IMR-90 (cell line): ENCODE measurements at regions not wholly inside any gene's neighbourhood (a gene's known extent, or its start where the extent isn't known, plus 50 kb on each side); places are given as distances from the start of the nearest gene placed in this dataset.

Experiments used
- ATAC-seq: fragments of 200-7000 bp; cut with Tn5 transposase; 2 replicates; pipeline ENCODE4 v1.9.1; 2020; ENCODE audit warnings: low read depth, mild to moderate bottlenecking, moderate library complexity
- BruUV-seq: library from RNA; stranded (reverse); fragments of 400-500 nt; replicated peaks from 2 replicates; lab custom pipeline; 2021; lab: Mats Ljungman, UMichigan
- CTCF ChIA-PET: fragments of 300-600 bp; formaldehyde crosslinking; extraction: SDS; loops from one replicate; lab custom pipeline; 2021; ENCODE audit warnings: antibody characterized with exemption; lab: Yijun Ruan, JAX
- POLR2A ChIA-PET: fragments of 300-600 bp; sonication (Branson Sonifier 250); formaldehyde crosslinking; loops from one replicate; lab custom pipeline; 2022; ENCODE audit warnings: antibody characterized with exemption; ENCODE audit not compliant: unreplicated experiment; lab: Charles Lee
- DNase-seq: peaks from one replicate; pipeline ENCODE4 v3.0.0; 2013
- H2AFZ ChIP-seq: replicated peaks from 2 replicates; pipeline ENCODE3; 2013; ENCODE audit warnings: low read length, mild to moderate bottlenecking; ENCODE audit not compliant: poor library complexity
- H2AK5ac ChIP-seq: 2 replicates; pipeline ENCODE4 v1.6.1; 2013; ENCODE audit warnings: low read depth, low read length, inconsistent platforms
- H2AK9ac ChIP-seq: replicated peaks from 2 replicates; pipeline ENCODE3; 2013; ENCODE audit warnings: mild to moderate bottlenecking, low read depth, low read length, moderate library complexity; ENCODE audit not compliant: poor library complexity
- H2BK120ac ChIP-seq: 2 replicates; pipeline ENCODE4 v1.6.1; 2013; ENCODE audit warnings: low read depth, low read length, inconsistent platforms
- H2BK15ac ChIP-seq: 3 replicates; pipeline ENCODE4 v1.6.1; 2013; ENCODE audit warnings: low read depth, low read length, inconsistent platforms
- H2BK20ac ChIP-seq: 2 replicates; pipeline ENCODE4 v1.6.1; 2013; ENCODE audit warnings: low read depth, mild to moderate bottlenecking, inconsistent platforms, low read length, moderate library complexity
- H2BK5ac ChIP-seq: 2 replicates; pipeline ENCODE4 v1.6.1; 2013; ENCODE audit warnings: mild to moderate bottlenecking, low read depth, low read length, inconsistent platforms; ENCODE audit not compliant: poor library complexity, severe bottlenecking
- H3K14ac ChIP-seq: replicated peaks from 2 replicates; pipeline ENCODE4 v1.6.1; 2013; ENCODE audit warnings: low read depth, low read length, inconsistent platforms
- H3K18ac ChIP-seq: 2 replicates; pipeline ENCODE4 v1.6.1; 2013; ENCODE audit warnings: low read depth, low read length, control low read depth
- H3K23ac ChIP-seq: 2 replicates; pipeline ENCODE4 v1.6.1; 2013; ENCODE audit warnings: low read depth, low read length, inconsistent platforms
- H3K27ac ChIP-seq: 2 replicates; pipeline ENCODE4 v1.5.1; 2013; ENCODE audit warnings: mild to moderate bottlenecking, control low read depth, low read length; ENCODE audit not compliant: insufficient read depth
- H3K27me3 ChIP-seq: 2 replicates; pipeline ENCODE4 v1.6.1; 2013; ENCODE audit warnings: low read length; ENCODE audit not compliant: control insufficient read depth, insufficient read depth
- H3K36me3 ChIP-seq: 2 replicates; pipeline ENCODE4 v1.6.1; 2013; ENCODE audit warnings: low read length, mixed read lengths; ENCODE audit not compliant: control insufficient read depth, insufficient read depth
- H3K4ac ChIP-seq: 2 replicates; pipeline ENCODE4 v1.6.1; 2013; ENCODE audit warnings: low read depth, low read length, inconsistent platforms
- H3K4me1 ChIP-seq: 2 replicates; pipeline ENCODE4 v1.6.1; 2013; ENCODE audit warnings: low read length, mixed read lengths; ENCODE audit not compliant: control insufficient read depth, insufficient read depth
- H3K4me2 ChIP-seq: 2 replicates; pipeline ENCODE4 v1.6.1; 2013; ENCODE audit warnings: low read depth, mild to moderate bottlenecking, control low read depth, low read length, moderate library complexity
- H3K4me3 ChIP-seq: 2 replicates; pipeline ENCODE4 v1.5.1; 2013; ENCODE audit warnings: low read depth, mild to moderate bottlenecking, control low read depth, low read length, moderate library complexity; ENCODE audit not compliant: insufficient read depth
- H3K56ac ChIP-seq: 2 replicates; pipeline ENCODE4 v1.6.1; 2013; ENCODE audit warnings: low read length, inconsistent platforms; ENCODE audit not compliant: insufficient read depth; ENCODE audit errors: extremely low read depth
- H3K79me1 ChIP-seq, 2 experiments: 2 replicates each; pipeline ENCODE4 v1.6.1; 2013; ENCODE audit warnings: low read length in 2 of 2, inconsistent platforms in 1 of 2, low read depth in 1 of 2
- H3K9ac ChIP-seq: 2 replicates; pipeline ENCODE4 v1.6.1; 2013; ENCODE audit warnings: low read depth, low read length, control low read depth
- H3K9me1 ChIP-seq: 2 replicates; pipeline ENCODE4 v1.6.1; 2013; ENCODE audit warnings: low read length, inconsistent platforms; ENCODE audit not compliant: insufficient read depth
- H3K9me3 ChIP-seq: 2 replicates; pipeline ENCODE4 v1.6.1; 2013; ENCODE audit warnings: low read length; ENCODE audit not compliant: control insufficient read depth, insufficient read depth
- H4K20me1 ChIP-seq: 2 replicates; pipeline ENCODE4 v1.6.1; 2013; ENCODE audit warnings: low read length, inconsistent platforms; ENCODE audit not compliant: insufficient read depth
- H4K5ac ChIP-seq: 2 replicates; pipeline ENCODE4 v1.6.1; 2013; ENCODE audit warnings: mild to moderate bottlenecking, low read depth, low read length, control low read depth
- H4K8ac ChIP-seq, 2 experiments: 2 replicates each; pipeline ENCODE4 v1.6.1; 2013; ENCODE audit warnings: low read depth in 2 of 2, low read length in 2 of 2, control low read depth in 1 of 2, inconsistent platforms in 1 of 2
- H4K91ac ChIP-seq: 2 replicates; pipeline ENCODE4 v1.6.1; 2013; ENCODE audit warnings: low read depth, low read length, inconsistent platforms; ENCODE audit not compliant: insufficient read depth
- CEBPB ChIP-seq: IDR thresholded peaks from 2 replicates; pipeline ENCODE4 v1.6.1; 2012; ENCODE audit warnings: low read depth, low read length, improper control_type of control experiment
- RFX5 ChIP-seq: IDR thresholded peaks from 2 replicates; pipeline ENCODE4 v1.8.0; 2012; ENCODE audit warnings: low read depth, mild to moderate bottlenecking, low read length, moderate library complexity
- USF2 ChIP-seq: fragments of 150-350 bp; IDR thresholded peaks from 2 replicates; pipeline ENCODE4 v1.6.1; 2017; ENCODE audit warnings: mild to moderate bottlenecking, antibody characterized with exemption, low read length, low read depth
- WGBS, 2 experiments: methylation state at CpG; one replicate each; pipeline versions ENCODE4 v1.1.5 to v1.1.7; 2013; ENCODE audit warnings: missing lambda C conversion rate in 2 of 2; ENCODE audit not compliant: insufficient read length in 1 of 2; ENCODE audit errors: extremely low coverage in 2 of 2; 5-methylcytosine and 5-hydroxymethylcytosine counted together
- dilution Hi-C: fragments of 300-500 bp; cut with HindIII; formaldehyde crosslinking; loops from one replicate; pipeline ENCODE4 v1.14.3; 2018; ENCODE audit warnings: low sequenced_read_pairs; ENCODE audit not compliant: unreplicated experiment
- in situ Hi-C: fragments of 300-500 bp; cut with MboI; formaldehyde crosslinking; loops from 3 replicates; pipeline ENCODE4 v1.14.3; 2019; ENCODE audit warnings: low sequenced_read_pairs, inconsistent platforms, mixed read lengths
- intact Hi-C: fragments of 100-400 bp; cut with micrococcal nuclease; formaldehyde crosslinking; loops from 2 replicates; pipeline ENCODE4 v1.10.0; 2022

- no peak overlapping the region for H4K91ac ChIP-seq
- H3K27ac ChIP-seq = no peak overlapping the region
- CTCF ChIA-PET = no interaction called here
- H3K9ac ChIP-seq = no peak overlapping the region
- H2BK120ac ChIP-seq = no peak overlapping the region
- H3K56ac ChIP-seq = no peak overlapping the region
- H3K14ac ChIP-seq = no peak overlapping the region
- dilution Hi-C loops = no loop called here
- H2BK20ac ChIP-seq = no peak overlapping the region
- ATAC-seq = no peak
- H2AK5ac ChIP-seq = no peak overlapping the region
- no peaks in the 10 kb centered on the region for H3K9me1 ChIP-seq
- no peak overlapping the region for H2BK15ac ChIP-seq
- no peak overlapping the region for H3K4ac ChIP-seq
- no peaks in the 10 kb centered on the region for H3K4me1 ChIP-seq
- no peak overlapping the region for H2BK5ac ChIP-seq
- no peak overlapping the region for H3K18ac ChIP-seq
- H4K8ac ChIP-seq = no peak overlapping the region
- H3K27me3 ChIP-seq = no peaks in the 10 kb centered on the region
- H3K9me3 ChIP-seq = no peaks in the 10 kb centered on the region
- BruUV-seq = no TSS peak
- POLR2A ChIA-PET = no interaction called here
- no peak overlapping the region for H3K4me2 ChIP-seq
- no peak overlapping the region for H2AK9ac ChIP-seq
- no peaks in the 10 kb centered on the region for H4K20me1 ChIP-seq
- H4K5ac ChIP-seq = no peak overlapping the region
- no peak overlapping the region for H3K4me3 ChIP-seq
- no peak overlapping the region for H3K23ac ChIP-seq
- TF ChIP-seq RFX5 (no peak), CEBPB (no peak), USF2 (no peak)
- no CpG with 5 or more reads among the region's 1 CpG for WGBS, 2 experiments
- no peak for DNase-seq
- intact Hi-C loops = no loop called here
- in situ Hi-C loops = no loop called here
- no peaks in the 10 kb centered on the region for H3K79me1 ChIP-seq
- H2AFZ ChIP-seq = no peak overlapping the region
- no peaks in the 10 kb centered on the region for H3K36me3 ChIP-seq
Observed at GRCh38 chr3:90054311-90054710, 946.9 kb downstream of the EPHA3 start.
